ENCODE measurements at regions not wholly inside any gene's neighbourhood (a gene's known extent, or its start where the extent isn't known, plus 50 kb on each side); places are given as distances from the start of the nearest gene placed in this dataset.
"Not testable (repeated sequence)": the region's sequence is repeated elsewhere in the genome, so short reads cannot be mapped to it uniquely, and the experiment has no call there.

DNA sequence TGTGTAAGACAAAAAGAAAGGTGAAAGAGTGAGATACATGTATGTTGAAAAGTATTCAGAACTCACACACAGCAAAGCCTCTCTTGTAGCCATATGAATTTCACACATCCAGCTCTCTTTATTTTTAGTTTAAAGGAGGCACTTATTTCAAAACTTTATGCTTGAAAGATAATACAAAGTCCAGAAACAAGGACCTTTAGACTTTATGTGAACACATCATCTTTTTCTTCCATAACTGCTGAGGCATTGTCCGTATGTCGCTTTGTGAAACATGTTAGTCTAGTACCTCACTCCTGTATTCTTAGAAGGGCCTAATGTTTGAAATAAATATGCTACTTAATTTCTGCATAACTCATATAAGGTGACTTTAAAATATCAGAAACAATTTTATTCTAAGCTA, 763.4 kb downstream of the GBE1 start:
- in situ Hi-C loops (cut with HindIII; ENCODE audit: low pct_unique_long_range_greater_than_20kb, low sequenced_read_pairs), result no loop called here
- TF ChIP-seq JUND (IDR thresholded peaks at IDR 0.05; ENCODE audit: low read depth), result no peak
- DNase-seq (ENCODE audit: low read depth in 1 of 2, low spot score in 1 of 2), result no peak

DNA sequence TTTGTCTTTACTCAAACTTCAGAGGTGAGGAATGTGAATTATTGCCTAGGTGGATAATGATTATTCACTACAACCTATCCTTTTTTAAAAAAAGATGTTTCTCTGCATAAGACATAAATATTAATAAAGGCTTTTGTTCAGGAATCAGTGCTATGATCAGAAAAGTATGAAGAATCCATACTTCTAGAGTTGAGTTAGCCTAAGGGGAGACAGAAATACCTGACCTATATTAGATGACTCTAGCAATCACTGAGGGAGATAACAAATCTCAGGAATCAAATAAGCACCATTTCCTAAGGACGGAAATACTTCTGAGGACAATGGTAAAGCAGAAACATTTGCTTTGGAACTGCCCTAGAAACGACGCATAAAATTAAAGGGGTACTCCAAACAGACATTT, 763.8 kb downstream of the GBE1 start:
- no peak for DNase-seq (ENCODE audit: low read depth in 1 of 2, low spot score in 1 of 2)
- TF ChIP-seq JUND (IDR thresholded peaks at IDR 0.05; ENCODE audit: low read depth), result no peak
- in situ Hi-C loops (cut with HindIII; ENCODE audit: low pct_unique_long_range_greater_than_20kb, low sequenced_read_pairs), result no loop called here

DNA sequence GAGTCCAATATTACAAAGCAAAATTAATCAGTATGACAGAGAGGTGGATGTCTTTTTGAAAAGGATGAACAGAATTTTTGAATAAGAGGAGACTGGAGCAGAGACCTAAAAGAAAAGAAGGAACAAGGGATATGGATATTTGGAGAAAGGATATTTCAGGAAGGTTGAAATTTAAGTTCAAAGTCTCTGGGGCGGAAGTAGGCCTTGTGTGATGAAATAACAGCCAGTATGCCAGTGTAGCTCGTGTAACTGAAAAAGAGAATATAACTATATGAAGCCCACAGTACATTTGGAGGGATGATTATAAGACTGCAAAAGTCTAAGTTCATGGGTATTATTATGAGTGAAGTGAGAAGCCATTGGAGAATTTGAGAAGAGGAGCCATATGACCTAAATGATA, 766.7 kb downstream of the GBE1 start:
- in situ Hi-C loops (cut with HindIII; ENCODE audit: low pct_unique_long_range_greater_than_20kb, low sequenced_read_pairs), result no loop called here
- no peak for TF ChIP-seq JUND (IDR thresholded peaks at IDR 0.05; ENCODE audit: low read depth)
- DNase-seq (ENCODE audit: low read depth in 1 of 2, low spot score in 1 of 2), result no peak

DNA sequence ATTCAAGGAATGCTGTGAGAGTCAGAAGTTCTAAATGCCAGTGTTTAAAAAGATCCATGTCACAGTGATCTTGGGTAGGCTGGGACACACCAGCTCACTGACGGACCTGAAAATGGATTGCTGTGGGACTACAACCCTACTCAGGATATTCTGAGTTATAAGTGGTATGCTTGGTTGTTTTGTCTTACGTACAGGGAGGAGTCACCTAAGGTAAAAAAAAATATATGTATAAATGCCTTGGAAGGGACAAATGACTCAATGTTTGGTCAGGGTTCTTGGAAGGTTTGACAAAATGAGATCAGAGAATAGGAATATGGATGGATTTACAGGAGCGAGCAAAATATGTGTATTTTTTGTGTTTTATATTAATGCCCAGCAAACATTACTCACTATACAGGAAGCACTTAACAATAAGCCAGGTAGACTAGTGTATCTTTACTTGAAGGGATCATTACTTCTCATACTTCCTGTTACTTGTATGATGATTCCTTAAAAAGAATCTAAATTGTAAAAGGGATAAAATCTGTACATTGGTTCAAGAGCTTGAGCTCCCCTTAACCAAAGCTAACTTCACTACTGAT, 767.3 kb downstream of the GBE1 start:
- TF ChIP-seq JUND (IDR thresholded peaks at IDR 0.05; ENCODE audit: low read depth), result no peak
- DNase-seq (ENCODE audit: low read depth in 1 of 2, low spot score in 1 of 2), result no peak
- in situ Hi-C loops (cut with HindIII; ENCODE audit: low pct_unique_long_range_greater_than_20kb, low sequenced_read_pairs), result no loop called here

DNA sequence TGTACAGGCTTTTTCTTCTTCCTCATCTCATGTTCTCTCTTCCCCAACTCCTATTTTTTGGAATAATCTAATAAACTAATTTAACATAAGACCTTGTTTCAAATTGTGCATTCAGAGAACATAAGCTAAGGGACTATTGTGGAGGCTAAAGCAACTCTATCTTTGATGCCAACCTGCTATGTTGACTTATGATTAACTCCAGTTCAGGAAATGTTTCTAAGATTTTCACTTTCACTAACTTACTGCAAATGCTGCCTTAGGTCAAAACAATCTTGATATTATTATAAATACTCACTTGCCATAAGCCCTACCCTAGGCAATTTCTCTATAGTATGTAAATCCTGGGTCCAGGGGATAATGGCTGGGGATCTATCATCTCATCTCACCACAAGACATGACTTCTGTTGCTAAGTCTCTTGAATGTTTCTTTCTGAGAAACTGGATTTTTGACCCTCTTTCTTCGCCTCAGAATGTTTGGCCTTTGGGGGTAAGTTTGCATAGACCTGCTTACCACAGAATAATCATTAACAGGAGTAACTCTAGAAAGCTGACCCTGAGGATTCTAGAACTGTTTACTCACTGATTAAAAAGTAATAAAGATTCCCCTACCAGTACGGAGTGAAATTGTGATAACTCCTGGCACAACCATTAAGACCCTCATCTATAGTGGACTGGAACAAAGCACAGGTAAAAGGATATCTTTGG, 768.1 kb downstream of the GBE1 start:
- no peak for TF ChIP-seq JUND (IDR thresholded peaks at IDR 0.05; ENCODE audit: low read depth)
- in situ Hi-C loops (cut with HindIII; ENCODE audit: low pct_unique_long_range_greater_than_20kb, low sequenced_read_pairs), result no loop called here
- no peak for DNase-seq (ENCODE audit: low read depth in 1 of 2, low spot score in 1 of 2)

DNA sequence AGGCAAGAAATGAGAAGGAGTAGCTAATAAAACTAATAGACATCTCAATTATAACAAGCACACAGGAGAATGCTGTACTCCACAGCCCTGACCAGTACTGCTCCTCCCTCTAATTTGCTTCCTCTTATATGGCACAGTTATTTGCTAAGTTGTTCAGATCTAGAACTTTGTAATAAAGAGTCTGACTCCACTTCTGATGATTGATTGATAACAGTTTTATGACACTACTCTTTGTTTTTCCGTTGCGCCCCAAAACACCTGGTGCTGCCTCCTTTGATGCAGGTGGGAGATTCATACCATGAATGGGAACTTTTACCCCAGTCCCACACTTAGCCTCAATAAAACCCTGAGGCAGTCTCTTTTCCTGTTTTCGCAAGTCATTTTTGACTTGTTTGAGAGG, 777.7 kb downstream of the GBE1 start:
- no peak for TF ChIP-seq JUND (IDR thresholded peaks at IDR 0.05; ENCODE audit: low read depth)
- no peak for DNase-seq (ENCODE audit: low read depth in 1 of 2, low spot score in 1 of 2)
- in situ Hi-C loops (cut with HindIII; ENCODE audit: low pct_unique_long_range_greater_than_20kb, low sequenced_read_pairs), result no loop called here

DNA sequence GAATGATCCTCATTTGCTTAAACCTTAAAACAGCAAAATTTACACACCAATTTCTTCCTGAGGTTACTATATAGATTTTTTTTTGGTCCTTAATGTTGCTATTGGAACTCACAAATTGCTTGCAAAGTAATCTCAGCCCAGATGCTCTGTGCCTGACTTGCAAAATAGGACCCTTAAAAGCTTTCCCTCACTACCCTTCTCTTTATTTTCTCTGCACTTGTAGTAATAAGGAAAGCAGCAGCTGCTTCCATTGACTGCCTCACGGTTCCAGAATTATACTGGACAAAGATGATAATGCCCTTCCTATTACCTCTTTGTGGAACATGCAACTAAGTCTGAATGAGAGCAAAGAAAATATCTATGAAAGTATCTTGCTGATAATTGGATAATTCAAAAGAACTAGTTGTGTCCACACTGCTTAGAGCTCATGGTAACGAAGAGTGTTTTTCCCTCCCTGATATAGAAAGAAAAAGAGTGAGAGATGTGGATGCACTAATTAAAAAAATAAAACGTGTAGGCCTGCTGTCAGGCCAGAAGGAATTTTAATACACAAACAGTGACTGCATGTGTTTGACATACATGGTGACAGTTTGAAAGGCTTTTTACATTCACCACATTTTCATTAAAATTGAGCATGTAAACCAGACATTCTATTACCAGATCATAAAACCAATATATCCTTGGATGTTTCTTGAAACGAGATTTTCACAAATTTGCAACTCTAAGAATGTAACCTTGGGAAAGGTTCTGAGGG, 783.1 kb downstream of the GBE1 start:
- in situ Hi-C loops (cut with HindIII; ENCODE audit: low pct_unique_long_range_greater_than_20kb, low sequenced_read_pairs), result no loop called here
- no peak for DNase-seq (ENCODE audit: low read depth in 1 of 2, low spot score in 1 of 2)
- TF ChIP-seq JUND (IDR thresholded peaks at IDR 0.05; ENCODE audit: low read depth), result no peak

DNA sequence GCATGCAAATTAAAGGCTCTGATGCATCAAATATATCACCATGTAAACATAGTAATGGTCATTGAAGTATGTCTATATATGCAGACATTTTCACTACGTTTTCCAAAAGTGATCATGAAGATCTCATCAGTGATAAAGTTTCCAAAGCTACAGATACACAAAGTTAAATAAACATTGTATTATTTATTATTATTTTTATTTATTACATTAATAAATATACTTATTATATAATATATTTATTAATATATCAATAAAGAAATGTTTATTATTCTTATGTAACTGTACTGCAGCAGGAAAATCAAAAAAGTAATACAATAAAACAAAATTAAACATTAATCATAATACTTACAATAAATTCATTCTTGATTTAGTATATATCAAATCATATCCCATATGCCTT, 791.2 kb downstream of the GBE1 start:
- no peak for DNase-seq (ENCODE audit: low read depth in 1 of 2, low spot score in 1 of 2)
- in situ Hi-C loops (cut with HindIII; ENCODE audit: low pct_unique_long_range_greater_than_20kb, low sequenced_read_pairs), result no loop called here
- TF ChIP-seq JUND (IDR thresholded peaks at IDR 0.05; ENCODE audit: low read depth), result no peak

DNA sequence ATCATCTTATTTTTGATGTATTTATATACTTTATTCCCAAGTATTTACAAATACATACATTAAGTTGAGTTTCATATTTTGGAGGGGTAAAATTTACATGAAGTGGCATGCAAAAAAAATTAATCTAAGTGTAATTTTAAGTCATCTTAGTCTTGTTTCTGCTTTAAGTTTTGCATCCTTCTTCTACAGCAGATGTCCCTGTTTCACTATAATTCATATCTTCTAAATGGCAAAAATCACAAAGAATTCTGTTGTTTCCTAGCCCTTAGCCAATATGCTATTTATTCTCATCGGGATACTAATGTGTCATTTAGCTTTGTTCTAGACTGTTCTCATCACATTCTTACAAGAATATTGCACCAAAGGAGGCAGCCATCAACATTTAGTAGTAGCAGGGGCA, 831.9 kb downstream of the GBE1 start:
- no peak for DNase-seq (ENCODE audit: low read depth in 1 of 2, low spot score in 1 of 2)
- in situ Hi-C loops (cut with HindIII; ENCODE audit: low pct_unique_long_range_greater_than_20kb, low sequenced_read_pairs), result no loop called here
- TF ChIP-seq JUND (IDR thresholded peaks at IDR 0.05; ENCODE audit: low read depth), result no peak

DNA sequence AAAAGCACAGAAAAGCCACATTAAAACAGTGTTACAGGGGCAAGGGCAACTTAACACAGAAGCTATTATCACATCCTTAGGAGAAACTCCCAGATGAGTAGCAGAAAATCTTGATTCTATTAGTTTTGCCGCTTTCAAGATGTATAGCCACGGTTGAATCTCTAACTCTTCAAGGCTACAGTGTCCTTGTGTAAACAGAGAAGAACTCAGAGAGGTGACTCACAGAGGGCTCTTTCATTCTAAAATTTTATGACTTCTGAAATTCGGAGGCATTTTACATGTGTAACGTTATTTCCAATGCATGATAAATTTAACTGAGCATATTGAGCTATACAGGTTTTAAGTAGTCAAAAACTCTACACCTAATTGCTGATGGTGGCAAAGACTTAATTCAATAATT, 846.6 kb downstream of the GBE1 start:
- DNase-seq (ENCODE audit: low read depth in 1 of 2, low spot score in 1 of 2), result no peak
- no peak for TF ChIP-seq JUND (IDR thresholded peaks at IDR 0.05; ENCODE audit: low read depth)
- in situ Hi-C loops (cut with HindIII; ENCODE audit: low pct_unique_long_range_greater_than_20kb, low sequenced_read_pairs), result no loop called here

DNA sequence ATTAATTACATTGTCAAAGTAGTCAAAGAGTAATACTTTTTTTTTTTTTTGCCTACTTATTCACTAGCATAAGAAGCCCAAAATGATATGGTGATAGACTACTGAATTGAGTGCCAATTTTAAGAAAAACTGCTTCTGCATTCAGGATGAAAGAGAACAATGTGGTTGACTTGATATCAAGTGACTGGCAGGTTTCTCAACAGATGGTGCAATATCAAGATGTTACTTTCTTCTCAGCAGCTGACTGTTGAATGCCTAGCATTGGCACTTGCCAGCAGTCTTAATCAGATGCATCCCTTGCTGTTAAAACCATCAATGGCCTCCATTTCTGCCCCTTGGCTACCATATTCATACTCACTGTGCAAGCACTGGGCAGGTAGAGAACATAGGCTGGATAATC, 863.2 kb downstream of the GBE1 start:
- no peak for DNase-seq (ENCODE audit: low read depth in 1 of 2, low spot score in 1 of 2)
- no peak for TF ChIP-seq JUND (IDR thresholded peaks at IDR 0.05; ENCODE audit: low read depth)
- in situ Hi-C loops (cut with HindIII; ENCODE audit: low pct_unique_long_range_greater_than_20kb, low sequenced_read_pairs), result no loop called here

DNA sequence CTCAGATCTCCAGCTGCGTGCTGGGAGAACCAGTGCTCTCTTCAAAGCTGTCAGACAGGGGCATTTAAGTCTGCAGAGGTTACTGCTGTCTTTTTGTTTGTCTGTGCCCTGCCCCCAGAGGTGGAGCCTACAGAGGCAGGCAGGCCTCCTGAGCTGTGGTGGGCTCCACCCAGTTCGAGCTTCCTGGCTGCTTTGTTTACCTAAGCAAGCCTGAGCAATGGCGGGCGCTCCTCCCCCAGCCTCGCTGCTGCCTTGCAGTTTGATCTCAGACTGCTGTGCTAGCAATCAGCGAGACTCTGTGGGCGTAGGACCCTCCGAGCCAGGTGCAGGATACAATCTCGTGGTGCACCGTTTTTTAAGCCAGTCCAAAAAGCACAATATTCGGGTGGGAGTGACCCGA, 864.4 kb downstream of the GBE1 start:
- in situ Hi-C loops (cut with HindIII; ENCODE audit: low pct_unique_long_range_greater_than_20kb, low sequenced_read_pairs), result not testable (repeated sequence)

DNA sequence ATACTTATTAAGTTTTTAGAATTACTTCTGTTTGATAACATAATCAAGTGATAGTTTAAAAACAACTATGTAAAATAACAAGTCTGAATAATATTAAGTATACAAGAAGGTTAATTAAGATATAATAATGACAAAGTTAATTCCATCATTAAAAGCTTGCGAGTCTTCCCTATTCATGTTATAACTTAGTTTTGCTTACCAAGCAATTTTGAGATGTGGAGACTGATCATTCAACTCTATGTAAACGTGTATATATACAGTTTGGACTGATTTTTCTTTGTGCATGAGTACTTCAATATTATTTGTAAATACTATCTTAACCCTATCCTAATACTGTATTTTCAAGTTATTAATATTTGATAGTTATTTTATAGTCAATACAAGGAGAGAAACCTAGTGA, 870.9 kb downstream of the GBE1 start:
- in situ Hi-C loops (cut with HindIII; ENCODE audit: low pct_unique_long_range_greater_than_20kb, low sequenced_read_pairs), result no loop called here
- no peak for DNase-seq (ENCODE audit: low read depth in 1 of 2, low spot score in 1 of 2)
- no peak for TF ChIP-seq JUND (IDR thresholded peaks at IDR 0.05; ENCODE audit: low read depth)

More for the DNA sequence above, 864.4 kb downstream of the GBE1 start:
- DNase-seq (ENCODE audit: low read depth in 1 of 2, low spot score in 1 of 2), result peak in 1 of 2 experiments; percentile 46
